GM21360 (cell line): ENCODE measurements at regions not wholly inside any gene's neighbourhood (a gene's known extent, or its start where the extent isn't known, plus 50 kb on each side); places are given as distances from the start of the nearest gene placed in this dataset.
"Not testable (repeated sequence)": the region's sequence is repeated elsewhere in the genome, so short reads cannot be mapped to it uniquely, and the experiment has no call there.

Experiments used
- ATAC-seq: cut with Tn5 transposase; IDR thresholded peaks from one replicate; pipeline ENCODE4 v1.9.1; 2021; ENCODE audit warnings: mild to moderate bottlenecking, moderate library complexity; ENCODE audit not compliant: unreplicated experiment

DNA sequence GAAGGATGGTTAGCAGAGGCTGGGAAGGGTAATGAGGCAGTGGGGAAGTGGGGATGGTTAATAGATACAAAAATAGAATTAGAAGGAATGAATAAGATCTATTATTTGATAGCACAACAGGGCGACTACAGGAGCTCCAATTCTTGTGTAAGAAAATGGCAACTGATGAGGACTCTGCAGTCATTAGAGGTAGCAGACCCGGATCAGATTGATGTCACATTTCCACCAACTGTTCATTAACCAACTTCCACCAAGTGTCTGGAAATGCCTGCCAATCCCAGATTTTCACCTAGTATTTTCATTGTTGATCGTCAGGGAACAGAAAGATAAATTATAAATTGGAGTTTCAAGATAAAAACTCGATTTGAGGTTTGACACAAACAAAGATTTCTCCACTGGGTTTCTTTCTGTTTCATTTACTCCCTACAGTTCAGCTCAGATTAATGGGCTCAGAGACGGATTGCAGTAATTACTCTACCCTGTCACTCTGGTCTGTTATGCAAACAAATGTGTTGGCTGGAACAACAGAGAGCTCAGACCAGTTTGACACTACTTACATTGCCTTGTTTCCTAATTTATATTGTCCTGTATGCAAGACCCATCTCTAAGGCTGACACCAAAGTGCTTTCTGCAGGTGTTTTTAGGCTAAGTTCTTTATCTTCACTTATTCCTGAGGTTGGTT lies 909.2 kb upstream of the PRKX start:
- ATAC-seq: no peak

DNA sequence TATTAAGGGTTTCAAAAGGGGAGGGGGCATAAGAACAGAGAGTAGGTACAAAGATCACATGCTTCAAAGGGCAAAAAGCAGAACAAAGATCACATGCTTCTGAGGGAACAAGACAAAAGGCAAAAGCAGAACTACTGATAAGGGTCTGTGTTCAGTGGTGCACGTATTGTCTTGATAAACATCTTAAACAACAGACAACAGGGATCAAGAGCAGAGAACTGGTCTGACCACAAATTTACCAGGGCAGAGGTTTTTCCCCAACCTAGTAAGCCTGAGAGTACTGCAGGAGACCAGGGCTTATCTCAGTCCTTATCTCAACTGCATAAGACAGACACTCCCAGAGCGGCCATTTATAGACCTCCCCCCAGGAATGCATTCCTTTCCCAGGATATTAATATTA lies 900.2 kb upstream of the PRKX start:
- not testable (repeated sequence) for ATAC-seq

GRCh38 chrX:4588893-4589292 lies 875.4 kb upstream of the PRKX start:
- ATAC-seq: no peak

- ATAC-seq: no peak
Observed at GRCh38 chrX:4588466-4588865, 875.0 kb upstream of the PRKX start.

- no peak for ATAC-seq
Observed at GRCh38 chrX:4588056-4588455, 874.6 kb upstream of the PRKX start.

DNA sequence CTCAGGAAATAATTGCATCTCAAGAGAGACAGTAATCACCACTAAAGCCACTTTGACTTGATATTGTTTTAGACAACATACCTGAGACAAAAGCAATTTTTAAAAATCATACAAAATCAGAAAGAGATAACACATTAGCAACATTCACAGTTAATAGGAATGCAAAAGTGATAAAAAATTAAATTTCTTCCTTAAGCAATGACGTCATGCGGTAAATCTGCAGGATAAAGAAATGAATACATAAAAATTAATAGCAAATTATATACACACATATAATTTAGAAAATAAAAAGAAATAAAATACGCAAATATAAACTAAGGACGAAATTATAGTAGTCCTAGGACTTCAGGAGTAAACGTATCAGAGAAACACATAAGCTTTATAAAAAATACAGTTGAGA lies 866.5 kb upstream of the PRKX start:
- ATAC-seq: no peak

GRCh38 chrX:4579480-4579879 lies 866.0 kb upstream of the PRKX start:
- ATAC-seq: no peak

- no peak for ATAC-seq
Observed at GRCh38 chrX:4572691-4573090, 859.2 kb upstream of the PRKX start.

GRCh38 chrX:4570151-4570550 lies 856.7 kb upstream of the PRKX start:
- no peak for ATAC-seq

GRCh38 chrX:4560192-4560591 lies 846.7 kb upstream of the PRKX start:
- ATAC-seq: no peak

GRCh38 chrX:4550018-4550417 lies 836.6 kb upstream of the PRKX start:
- no peak for ATAC-seq

DNA sequence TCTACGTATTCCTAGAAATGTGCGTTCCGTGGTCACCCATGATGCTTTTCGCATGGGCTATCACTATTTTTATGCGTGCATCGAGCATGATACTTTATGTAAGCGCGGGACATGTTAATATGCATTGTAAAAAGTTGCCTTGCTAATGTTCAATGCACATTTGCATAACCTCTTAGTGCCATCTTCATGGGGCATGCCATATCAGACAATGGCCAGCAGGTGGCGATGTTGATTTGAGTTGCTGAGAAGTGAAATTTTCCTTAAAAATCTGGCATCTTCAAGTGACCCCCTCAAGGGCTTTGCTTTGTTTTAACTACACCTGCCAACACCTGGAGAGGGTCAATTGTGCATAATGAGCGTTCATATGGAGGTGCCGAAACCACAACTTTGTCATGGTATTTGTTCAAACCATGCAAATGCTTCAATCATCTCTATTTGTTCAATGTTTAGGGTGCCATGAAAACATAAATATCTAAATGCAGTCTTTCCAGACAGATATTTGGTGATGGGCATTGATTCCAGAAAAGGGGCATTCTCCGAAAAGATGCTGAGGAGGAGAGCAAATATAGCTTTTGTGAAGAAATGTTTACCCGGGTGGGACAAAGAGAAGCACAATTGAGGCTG lies 833.9 kb upstream of the PRKX start:
- ATAC-seq: peak; percentile 83

DNA sequence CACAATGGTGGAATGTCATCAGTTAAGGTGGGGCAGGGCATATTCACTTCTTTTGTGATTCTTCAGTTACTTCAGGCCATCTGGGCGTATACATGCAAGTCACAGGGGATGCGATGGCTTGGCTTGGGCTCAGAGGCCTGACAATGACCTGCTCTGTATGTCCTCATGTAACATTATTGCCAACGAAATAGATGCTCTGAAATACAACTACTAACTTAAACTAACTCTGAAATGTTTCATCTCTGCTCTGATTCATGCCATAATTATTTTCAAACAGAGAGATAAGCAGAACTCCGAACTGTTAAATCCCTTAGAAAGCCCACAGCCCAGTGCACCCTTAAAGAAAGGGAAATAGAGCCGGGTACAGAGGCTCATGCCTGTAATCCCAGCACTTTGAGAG lies 832.7 kb upstream of the PRKX start:
- not testable (repeated sequence) for ATAC-seq

DNA sequence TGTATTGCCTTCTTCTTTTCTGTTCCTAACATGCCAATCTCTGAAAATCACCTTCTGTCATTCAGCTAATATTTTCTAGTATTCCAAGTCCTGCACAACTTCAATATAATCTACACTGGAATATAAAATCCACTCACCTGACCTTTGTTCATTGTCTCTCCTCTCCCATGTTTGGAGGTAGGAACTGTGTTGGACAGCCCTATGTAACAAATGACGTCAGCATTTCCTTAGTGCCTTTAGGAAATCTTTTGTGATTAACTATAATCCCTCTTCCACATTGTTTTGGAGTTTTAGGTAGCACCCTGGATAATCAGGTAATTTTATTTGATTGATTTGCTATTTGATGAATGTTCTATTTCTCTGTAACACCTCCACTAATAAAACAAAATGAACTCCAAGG lies 814.8 kb upstream of the PRKX start:
- ATAC-seq: no peak

- ATAC-seq: no peak
Observed at GRCh38 chrX:4485912-4486311, 772.5 kb upstream of the PRKX start.

DNA sequence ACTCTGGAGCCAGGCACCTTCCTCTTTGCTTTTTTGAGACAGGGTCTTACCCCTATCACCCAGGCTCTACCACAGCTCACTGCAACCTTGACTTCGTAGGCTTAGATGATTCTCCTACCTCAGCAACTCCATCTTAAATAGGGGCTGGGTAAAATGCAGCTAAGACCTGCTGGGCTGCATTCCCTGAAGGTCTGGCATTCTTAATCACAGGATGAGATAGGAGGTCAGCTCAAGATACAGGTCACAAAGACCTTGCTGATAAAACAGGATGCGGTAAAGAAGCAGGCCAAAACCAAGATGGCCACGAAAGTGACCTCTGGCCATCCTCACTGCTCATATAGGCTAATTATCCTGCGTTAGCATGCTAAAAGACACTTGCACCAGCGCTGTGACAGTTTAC lies 770.8 kb upstream of the PRKX start:
- no peak for ATAC-seq

DNA sequence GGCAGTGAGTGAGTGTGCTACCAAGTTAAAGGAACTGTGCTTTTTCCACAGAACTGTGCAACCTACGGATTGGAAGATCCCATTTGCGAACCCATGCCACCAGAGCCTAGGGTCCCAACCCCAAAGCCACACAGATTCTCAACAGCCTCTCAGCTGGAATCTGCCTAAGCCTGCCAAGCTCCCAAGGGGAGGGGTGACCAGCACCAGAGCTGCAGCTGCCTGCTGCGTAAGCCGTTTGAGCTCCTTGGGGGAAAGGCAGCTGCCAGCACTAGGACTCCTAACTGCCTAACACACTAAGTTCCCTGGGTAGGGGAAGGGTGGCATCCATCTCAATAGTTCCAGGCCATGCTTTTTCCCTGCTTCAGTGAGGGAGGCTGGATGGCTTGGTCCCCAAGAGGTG lies 738.1 kb upstream of the PRKX start:
- ATAC-seq: no peak

- ATAC-seq: no peak
Observed at GRCh38 chrX:4450177-4450576, 736.7 kb upstream of the PRKX start.

GRCh38 chrX:4435905-4436304 lies 722.5 kb upstream of the PRKX start:
- ATAC-seq: no peak

DNA sequence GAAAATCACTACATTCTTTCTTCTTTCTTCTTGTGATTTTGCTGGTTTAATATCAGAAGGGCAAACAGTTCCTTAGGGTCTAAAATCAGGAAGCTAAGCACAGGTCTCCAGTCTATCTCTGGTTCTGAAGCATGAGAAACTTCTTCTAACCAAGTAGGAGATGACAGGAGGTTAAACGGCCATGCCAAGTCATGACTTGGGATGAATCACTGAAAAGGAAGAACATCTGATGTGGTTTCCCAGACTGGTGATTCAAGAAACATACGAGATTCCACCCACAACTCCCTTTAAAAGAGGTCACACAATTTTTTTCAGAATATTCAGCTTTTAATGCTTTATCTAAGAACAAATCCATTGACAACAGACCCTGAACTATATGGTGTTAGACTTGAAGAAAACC lies 684.0 kb upstream of the PRKX start:
- ATAC-seq: no peak

DNA sequence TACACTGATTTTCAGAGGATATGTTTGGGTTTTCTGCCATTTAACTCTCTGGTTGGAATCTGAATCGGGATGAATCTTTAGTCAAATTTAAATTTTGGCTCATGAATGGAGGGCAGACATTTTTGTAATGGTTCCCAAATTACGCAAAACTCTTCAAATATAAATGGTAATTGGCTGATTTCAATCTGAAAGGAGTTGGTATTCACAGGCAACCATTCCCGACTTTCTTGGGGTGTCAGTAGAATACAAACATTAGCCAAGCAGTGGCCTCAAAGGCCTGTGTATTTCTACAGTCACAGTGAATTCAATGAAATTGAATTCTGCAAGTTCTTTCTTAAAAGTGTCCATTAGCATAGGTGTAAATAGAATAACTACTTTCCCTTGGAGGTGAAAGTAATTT lies 668.8 kb upstream of the PRKX start:
- no peak for ATAC-seq

DNA sequence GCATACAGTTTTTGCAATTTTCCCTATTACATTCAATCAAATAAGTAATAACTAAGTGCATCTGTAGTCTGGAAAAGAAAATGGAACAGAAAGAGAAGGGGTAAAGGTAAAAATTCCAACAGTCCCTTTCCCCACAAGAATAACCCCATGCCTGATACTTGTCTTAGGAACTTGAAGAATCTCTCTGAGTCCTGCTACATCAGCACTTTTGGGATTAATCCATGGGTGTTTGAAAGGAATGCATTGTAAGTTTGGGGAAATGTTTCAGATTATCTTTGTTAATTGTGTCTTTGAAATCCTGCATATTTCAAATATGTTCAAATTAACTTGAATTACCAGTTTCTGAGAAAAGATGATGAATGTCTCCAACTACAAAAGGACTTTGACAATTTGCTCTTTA lies 667.3 kb upstream of the PRKX start:
- ATAC-seq: no peak

DNA sequence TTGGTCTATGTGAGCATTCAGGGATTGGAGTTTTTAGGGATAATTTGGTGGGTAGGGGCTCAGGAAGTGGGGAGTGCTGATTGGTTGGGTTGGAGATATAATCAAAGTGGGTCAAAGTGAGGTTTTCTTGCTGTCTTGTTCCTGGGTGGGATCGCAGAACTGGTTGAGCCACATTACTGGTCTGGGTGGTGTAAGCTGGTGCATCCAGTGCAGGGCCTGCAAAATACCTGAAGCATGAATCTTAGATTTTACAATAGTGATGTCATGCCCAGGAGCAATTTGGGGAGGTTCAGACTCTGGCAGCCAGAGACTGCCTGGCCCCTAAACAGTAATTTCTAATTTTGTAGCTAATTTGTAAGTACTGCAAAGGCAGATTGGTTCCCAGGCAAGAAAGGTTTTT lies 665.6 kb upstream of the PRKX start:
- no peak for ATAC-seq
